GM23338 (cell line): ENCODE measurements at regions not wholly inside any gene's neighbourhood (a gene's known extent, or its start where the extent isn't known, plus 50 kb on each side); places are given as distances from the start of the nearest gene placed in this dataset.

Experiments
- ATAC-seq: fragments of 200-7000 bp; cut with Tn5 transposase; 3 replicates; pipeline ENCODE4 v1.9.1; 2020
- DNase-seq: peaks from one replicate; pipeline ENCODE4 v3.0.0-alpha.2; 2015; ENCODE audit warnings: low spot score
- H2AFZ ChIP-seq: fragments of 200-600 bp; sonication (generic); 2 replicates; pipeline ENCODE4 v1.8.0; 2016; ENCODE audit warnings: antibody characterized with exemption, mild to moderate bottlenecking, moderate library complexity
- H3F3A ChIP-seq: fragments of 200-600 bp; sonication (generic); replicated peaks from 2 replicates; pipeline ENCODE4 v1.8.0; 2017; ENCODE audit warnings: antibody characterized with exemption, mixed run types, low read depth
- H3K27ac ChIP-seq: fragments of 200-600 bp; sonication (generic); 2 replicates; pipeline ENCODE4 v1.6.1; 2016; ENCODE audit warnings: low read depth
- H3K27me3 ChIP-seq: fragments of 200-600 bp; sonication (generic); 2 replicates; pipeline ENCODE4 v1.8.0; 2016; ENCODE audit warnings: mild to moderate bottlenecking, mixed run types, moderate library complexity; ENCODE audit not compliant: insufficient read depth
- H3K36me3 ChIP-seq: fragments of 200-600 bp; sonication (generic); 2 replicates; pipeline ENCODE4 v1.8.0; 2016; ENCODE audit warnings: mild to moderate bottlenecking; ENCODE audit not compliant: insufficient read depth
- H3K4me1 ChIP-seq: fragments of 200-600 bp; sonication (generic); 2 replicates; pipeline ENCODE4 v1.8.0; 2016; ENCODE audit warnings: mild to moderate bottlenecking, moderate library complexity; ENCODE audit not compliant: insufficient read depth
- H3K4me2 ChIP-seq: fragments of 200-600 bp; sonication (generic); 2 replicates; pipeline ENCODE4 v1.7.1; 2017; ENCODE audit warnings: mixed run types
- H3K4me3 ChIP-seq: fragments of 200-600 bp; sonication (generic); 2 replicates; pipeline ENCODE4 v1.6.1; 2016; ENCODE audit warnings: mixed run types
- H3K79me2 ChIP-seq: fragments of 200-600 bp; sonication (generic); replicated peaks from 2 replicates; pipeline ENCODE4 v1.8.0; 2017; ENCODE audit warnings: mild to moderate bottlenecking; ENCODE audit not compliant: insufficient read depth
- H3K9me2 ChIP-seq: fragments of 200-600 bp; sonication (generic); 2 replicates; pipeline ENCODE4 v1.8.0; 2017; ENCODE audit not compliant: insufficient read depth
- H4K20me1 ChIP-seq: fragments of 200-600 bp; sonication (generic); replicated peaks from 2 replicates; pipeline ENCODE4 v1.8.0; 2017; ENCODE audit warnings: mild to moderate bottlenecking; ENCODE audit not compliant: insufficient read depth
- H3K27ac Mint-ChIP-seq: 2 replicates; pipeline ENCODE4 v1.8.0; 2020; ENCODE audit warnings: inconsistent platforms, mild to moderate bottlenecking, moderate library complexity, mixed read lengths
- H3K27me3 Mint-ChIP-seq: 3 replicates; pipeline ENCODE4 v1.8.0; 2022; ENCODE audit warnings: low read depth, mild to moderate bottlenecking, moderate library complexity, mixed read lengths, inconsistent platforms; ENCODE audit not compliant: insufficient read depth, poor library complexity
- H3K36me3 Mint-ChIP-seq: 3 replicates; pipeline ENCODE4 v1.8.0; 2021; ENCODE audit warnings: low read depth, mild to moderate bottlenecking, inconsistent platforms, moderate library complexity, mixed read lengths
- H3K4me1 Mint-ChIP-seq: 3 replicates; pipeline ENCODE4 v1.8.0; 2020; ENCODE audit warnings: mild to moderate bottlenecking, inconsistent platforms, mixed read lengths
- H3K4me3 Mint-ChIP-seq: 3 replicates; pipeline ENCODE4 v1.8.0; 2021; ENCODE audit warnings: moderate library complexity, mild to moderate bottlenecking, inconsistent platforms, mixed read lengths
- H3K9me3 Mint-ChIP-seq: 3 replicates; pipeline ENCODE4 v1.8.0; 2020; ENCODE audit warnings: moderate library complexity, mild to moderate bottlenecking, inconsistent platforms, mixed read lengths
- CREB1 ChIP-seq: fragments of 250-450 bp; sonication (Bioruptor Pico); IDR thresholded peaks from 2 replicates; pipeline ENCODE4 v1.5.0; 2020; ENCODE audit warnings: low read depth, mild to moderate bottlenecking, moderate library complexity
- EZH2 ChIP-seq: fragments of 200-600 bp; sonication (generic); IDR thresholded peaks from one replicate; pipeline ENCODE4 v1.8.0; 2017; ENCODE audit warnings: antibody characterized with exemption, mild to moderate bottlenecking, low read depth; ENCODE audit not compliant: unreplicated experiment
- JUNB ChIP-seq: IDR thresholded peaks from one replicate; pipeline ENCODE4 v1.6.1; 2016; ENCODE audit warnings: antibody characterized with exemption; ENCODE audit not compliant: unreplicated experiment
- NANOG ChIP-seq: IDR thresholded peaks from 2 replicates; pipeline ENCODE4 v1.6.1; 2016; ENCODE audit warnings: antibody characterized with exemption, borderline replicate concordance
- STAT1 ChIP-seq: IDR thresholded peaks from one replicate; pipeline ENCODE4 v1.6.1; 2016; ENCODE audit warnings: antibody characterized with exemption; ENCODE audit not compliant: unreplicated experiment
- ZNF462 ChIP-seq: fragments of 250-450 bp; sonication (Bioruptor Pico); IDR thresholded peaks from 2 replicates; pipeline ENCODE4 v1.5.0; 2020; ENCODE audit warnings: mild to moderate bottlenecking, moderate library complexity

- Histone ChIP-seq H4K20me1 (no peaks in the 10 kb centered on the region), H3K27ac (no peak overlapping the region), H3K27me3 (no peaks in the 10 kb centered on the region), H3K36me3 (no peaks in the 10 kb centered on the region), H3K4me2 (no peak overlapping the region), H3K4me3 (no peak overlapping the region), H2AFZ (no peak overlapping the region), H3K79me2 (no peaks in the 10 kb centered on the region), H3K9me2 (no peaks in the 10 kb centered on the region), H3F3A (no peaks in the 10 kb centered on the region), H3K4me1 (no peaks in the 10 kb centered on the region)
- Mint-ChIP-seq H3K36me3 (peaks cover 4% of the 10 kb centered on the region; the same call in 2 of the 3 replicates), H3K27me3 (peaks cover 2% of the 10 kb centered on the region), H3K27ac (no peak overlapping the region), H3K9me3 (peaks cover 21% of the 10 kb centered on the region), H3K4me1 (no peaks in the 10 kb centered on the region), H3K4me3 (no peak overlapping the region)
- ATAC-seq: no peak
- DNase-seq: no peak
- TF ChIP-seq ZNF462 (CRISPR knock-in tag): no peak
Measured at GRCh38 chr12:83690465-83690864, 1003.8 kb downstream of the TMTC2 start.

- no peak for ATAC-seq
- Histone ChIP-seq H2AFZ (no peak overlapping the region), H3K36me3 (no peaks in the 10 kb centered on the region), H3K4me1 (no peaks in the 10 kb centered on the region), H3K27ac (no peak overlapping the region), H3K9me2 (no peaks in the 10 kb centered on the region), H3K27me3 (no peaks in the 10 kb centered on the region), H3F3A (no peaks in the 10 kb centered on the region), H3K79me2 (no peaks in the 10 kb centered on the region), H3K4me3 (no peak overlapping the region), H4K20me1 (no peaks in the 10 kb centered on the region), H3K4me2 (no peak overlapping the region)
- Mint-ChIP-seq H3K36me3 (peaks cover 3% of the 10 kb centered on the region; the same call in 1 of the 3 replicates), H3K27me3 (peaks cover 2% of the 10 kb centered on the region), H3K9me3 (peaks cover 10% of the 10 kb centered on the region), H3K4me1 (no peaks in the 10 kb centered on the region), H3K27ac (no peak overlapping the region), H3K4me3 (no peak overlapping the region)
- no peak for DNase-seq
- TF ChIP-seq NANOG: no peak
- TF ChIP-seq JUNB: no peak
- TF ChIP-seq EZH2: no peak
- TF ChIP-seq CREB1 (CRISPR knock-in tag): no peak
- no peak for TF ChIP-seq ZNF462 (CRISPR knock-in tag)
- no peak for TF ChIP-seq STAT1
Measured at GRCh38 chr12:83689333-83689732, 1002.6 kb downstream of the TMTC2 start.
